ENCODE measurements at regions not wholly inside any gene's neighbourhood (a gene's known extent, or its start where the extent isn't known, plus 50 kb on each side); places are given as distances from the start of the nearest gene placed in this dataset.

DNA sequence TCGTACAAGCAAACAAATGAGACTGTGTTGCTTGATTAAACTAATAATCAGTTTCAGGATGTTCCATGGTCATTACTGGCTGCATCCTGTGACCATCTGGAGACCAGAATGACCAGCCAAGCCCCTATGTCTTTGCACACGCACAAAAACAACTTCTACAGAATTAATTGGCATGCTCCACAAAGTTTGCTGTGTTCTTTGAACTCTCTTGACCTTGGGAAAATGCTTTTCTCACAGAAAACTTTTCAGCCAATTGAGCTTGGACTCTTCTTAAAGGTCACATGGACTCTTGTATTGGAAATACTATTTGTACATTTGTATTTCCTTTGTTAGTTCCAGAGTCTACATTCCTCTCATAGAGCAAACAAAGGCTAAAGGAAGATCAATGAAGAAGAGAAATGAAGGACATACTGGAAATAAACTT, 147.8 kb downstream of the ARRDC3 start:
- DNase-seq, result no peak

DNA sequence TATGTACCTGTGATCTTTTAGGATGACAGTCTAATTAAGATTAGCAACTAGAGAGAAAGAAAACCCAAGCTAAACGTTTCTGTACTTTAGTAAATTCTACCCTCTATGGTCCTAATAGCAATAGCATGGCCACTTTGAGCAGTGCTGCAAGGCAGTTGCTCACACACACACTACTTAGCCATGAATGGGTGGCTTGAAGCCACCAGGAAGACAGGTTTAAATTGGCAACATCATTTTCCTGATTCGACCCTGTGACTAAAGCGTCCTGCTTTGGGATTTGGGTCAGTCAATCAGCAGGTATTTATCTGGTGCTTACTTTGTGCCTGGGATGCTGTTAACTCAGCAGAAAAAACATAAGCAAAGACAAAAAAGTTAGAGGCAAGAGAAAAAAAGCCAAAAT, 150.6 kb downstream of the ARRDC3 start:
- DNase-seq, result no peak

DNA sequence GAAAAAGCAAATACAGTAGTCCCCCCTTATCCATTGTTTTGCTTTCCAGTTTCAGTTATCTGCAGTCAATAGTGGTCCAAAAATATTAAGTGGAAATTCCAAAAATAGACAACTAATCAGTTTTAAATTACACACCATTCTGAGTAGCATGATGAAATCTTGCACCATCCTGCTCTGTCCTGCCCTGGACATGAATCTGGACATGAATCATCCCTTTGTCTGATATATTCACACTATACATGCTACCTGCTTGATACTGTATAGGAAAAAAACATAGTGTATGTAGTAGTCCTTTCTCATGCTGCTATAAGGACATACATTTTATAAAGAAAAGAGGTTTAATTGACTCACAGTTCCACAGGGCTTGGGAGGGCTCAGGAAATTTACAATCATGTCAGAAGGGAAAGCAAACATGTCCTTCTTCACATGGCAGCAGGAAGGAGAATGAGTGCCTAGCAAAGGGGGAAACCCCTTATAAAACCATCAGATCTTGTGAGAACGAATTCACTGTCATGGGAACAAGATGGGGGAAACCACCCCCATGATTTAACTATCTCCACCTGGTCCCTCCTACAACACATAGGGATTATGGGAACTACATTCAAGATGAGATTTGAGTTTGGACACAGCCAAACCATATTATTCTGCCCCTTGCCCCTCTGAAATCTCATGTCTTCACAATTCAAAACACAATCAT, 153.9 kb downstream of the ARRDC3 start:
- no peak for DNase-seq

DNA sequence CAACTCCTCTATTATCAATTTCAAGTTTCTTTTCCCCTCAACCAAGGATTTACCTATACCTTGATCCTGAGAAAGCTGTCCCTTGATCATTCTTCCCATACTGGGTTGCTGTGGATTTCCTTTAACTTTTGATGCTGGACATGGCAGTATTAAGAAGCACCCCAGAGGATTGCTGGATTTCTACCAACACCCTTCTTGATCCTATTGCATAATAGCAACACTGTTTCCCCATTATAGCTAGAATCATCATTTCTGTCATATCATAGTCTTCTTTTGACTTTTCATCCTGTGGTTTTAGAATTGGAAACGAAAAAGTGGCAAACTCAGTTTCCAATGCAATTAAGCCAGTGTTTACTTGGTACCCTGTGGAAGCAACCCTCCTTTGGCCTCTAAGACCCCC, 154.9 kb downstream of the ARRDC3 start:
- DNase-seq, result no peak

DNA sequence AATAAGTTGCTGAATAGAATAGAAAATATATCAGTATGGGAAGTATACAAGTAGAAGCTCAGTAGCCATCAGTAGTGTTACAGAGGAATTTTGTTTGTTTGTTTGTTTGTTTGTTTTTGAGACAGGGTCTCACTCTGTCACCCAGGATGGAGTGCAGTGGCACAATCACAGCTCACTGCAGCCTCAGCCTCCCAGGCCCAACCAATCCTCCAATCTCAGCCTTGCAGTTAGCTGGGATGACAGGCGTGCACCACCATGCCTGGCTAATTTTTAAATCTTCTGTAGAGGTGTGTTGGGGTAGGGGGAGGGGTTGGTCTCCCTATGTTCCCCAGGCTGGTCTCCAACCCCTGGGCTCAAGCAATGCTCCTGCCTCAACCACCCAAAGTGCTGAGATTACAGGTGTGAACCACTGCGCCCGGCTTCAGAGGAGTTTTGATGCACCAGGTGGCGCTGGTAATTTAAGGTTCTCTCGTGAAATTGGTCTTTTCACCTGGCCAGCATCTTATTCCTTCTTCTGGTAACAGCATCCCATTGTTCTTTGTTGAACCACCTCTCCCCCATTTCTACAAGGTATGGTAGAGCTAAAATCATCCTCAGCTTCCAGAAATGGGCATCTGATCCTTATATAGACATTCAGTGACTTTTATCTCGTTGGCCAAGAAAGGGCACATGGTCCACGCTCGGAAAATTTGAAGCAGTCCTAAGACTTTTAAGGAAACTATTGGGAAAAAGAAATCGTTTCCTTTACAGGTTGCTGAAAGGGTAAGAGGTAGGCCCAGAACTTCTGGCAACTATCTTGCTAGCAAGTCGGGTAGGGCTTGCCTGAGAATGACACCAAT, 157.1 kb downstream of the ARRDC3 start:
- peak; percentile 60 to 67 for DNase-seq

DNA sequence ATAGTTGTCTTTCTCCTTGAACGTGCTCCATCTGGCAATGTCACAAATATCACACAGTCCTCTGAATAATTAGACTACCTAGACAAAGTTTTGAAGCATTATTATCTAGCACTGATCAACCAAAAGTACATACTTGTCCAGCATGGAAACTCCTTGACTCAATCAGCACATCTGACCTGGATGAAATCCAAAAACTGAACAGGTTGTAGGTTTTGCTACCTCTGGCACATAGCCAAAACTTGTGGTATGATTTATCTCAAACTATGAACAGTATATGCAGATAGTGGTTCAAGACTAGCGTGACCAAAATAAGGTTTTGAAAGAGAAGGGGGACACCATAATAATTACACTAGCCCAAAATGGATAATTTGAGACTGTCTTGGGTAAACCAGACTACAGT, 158.1 kb downstream of the ARRDC3 start:
- no peak for DNase-seq

DNA sequence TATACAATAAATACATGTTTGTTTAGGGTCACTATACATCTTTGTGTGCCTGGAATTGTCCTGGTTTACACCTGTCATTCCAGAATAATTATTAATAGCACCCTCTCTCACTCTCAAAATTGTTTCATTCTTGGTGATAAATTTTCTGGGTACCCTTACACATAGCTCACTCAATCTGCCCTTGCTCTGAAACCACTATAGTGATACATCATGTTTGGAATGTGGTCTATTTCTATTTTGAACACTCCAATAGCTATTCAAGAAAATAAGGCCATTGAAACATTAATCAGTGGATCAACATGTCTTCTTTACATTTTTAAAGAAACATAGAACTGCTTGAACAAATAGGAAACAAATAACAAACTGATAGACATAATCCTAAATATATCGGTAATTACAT, 158.7 kb downstream of the ARRDC3 start:
- DNase-seq, result no peak

DNA sequence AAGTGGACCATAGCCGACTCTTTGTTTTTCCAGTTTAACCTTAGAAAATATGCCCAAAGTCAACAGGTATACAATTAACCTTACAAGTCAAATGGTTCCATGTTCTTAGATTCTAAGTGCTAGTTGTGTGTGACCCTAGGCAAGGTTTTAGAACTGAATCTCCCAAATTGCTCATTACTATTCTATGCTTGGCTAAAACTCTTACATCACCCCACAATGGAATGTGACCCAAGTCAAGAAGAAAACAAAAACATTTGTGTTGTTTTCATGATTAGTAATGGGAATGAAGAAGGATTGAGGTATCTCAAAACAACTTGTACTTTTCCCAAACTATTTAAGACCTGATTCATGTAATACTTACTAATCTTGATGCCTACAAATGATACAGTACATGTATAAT, 159.2 kb downstream of the ARRDC3 start:
- no peak for DNase-seq

DNA sequence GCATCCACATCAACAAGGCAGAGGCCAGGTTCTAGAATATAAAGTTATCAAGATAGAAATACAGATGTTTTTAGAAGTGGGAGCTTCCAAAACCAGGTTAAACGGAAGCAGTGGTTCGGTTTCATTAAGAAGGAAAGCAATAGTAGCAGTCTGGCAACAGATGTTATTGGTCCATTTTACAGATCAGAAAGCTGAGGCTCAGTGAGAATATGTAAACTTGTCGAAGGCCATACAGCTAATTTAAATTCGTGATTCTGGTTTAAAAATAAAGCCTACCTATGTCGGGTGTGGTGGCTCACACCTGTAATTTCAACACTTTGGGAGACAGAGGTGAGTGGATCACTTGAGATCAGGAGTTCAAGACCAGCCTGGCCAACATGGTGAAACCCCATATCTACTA, 160.6 kb downstream of the ARRDC3 start:
- no peak for DNase-seq

DNA sequence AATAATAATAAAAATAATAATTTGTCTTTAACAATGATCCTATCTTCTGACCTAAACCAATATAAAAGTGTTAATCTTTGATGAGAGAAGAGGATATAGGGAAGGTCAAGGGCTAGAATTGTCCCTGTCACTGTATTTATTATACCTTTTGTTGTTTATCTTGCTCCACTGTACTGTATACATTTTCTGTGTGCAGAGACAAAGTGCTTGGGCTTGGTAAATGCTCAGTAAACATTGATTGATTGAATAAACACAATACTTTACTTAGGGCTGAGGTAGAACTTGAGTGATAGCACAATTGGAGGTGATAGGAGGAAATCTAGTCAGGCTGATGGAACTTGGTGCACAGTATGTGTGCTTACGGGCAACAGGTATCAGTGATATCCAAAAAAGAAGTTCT, 161.2 kb downstream of the ARRDC3 start:
- DNase-seq, result no peak

DNA sequence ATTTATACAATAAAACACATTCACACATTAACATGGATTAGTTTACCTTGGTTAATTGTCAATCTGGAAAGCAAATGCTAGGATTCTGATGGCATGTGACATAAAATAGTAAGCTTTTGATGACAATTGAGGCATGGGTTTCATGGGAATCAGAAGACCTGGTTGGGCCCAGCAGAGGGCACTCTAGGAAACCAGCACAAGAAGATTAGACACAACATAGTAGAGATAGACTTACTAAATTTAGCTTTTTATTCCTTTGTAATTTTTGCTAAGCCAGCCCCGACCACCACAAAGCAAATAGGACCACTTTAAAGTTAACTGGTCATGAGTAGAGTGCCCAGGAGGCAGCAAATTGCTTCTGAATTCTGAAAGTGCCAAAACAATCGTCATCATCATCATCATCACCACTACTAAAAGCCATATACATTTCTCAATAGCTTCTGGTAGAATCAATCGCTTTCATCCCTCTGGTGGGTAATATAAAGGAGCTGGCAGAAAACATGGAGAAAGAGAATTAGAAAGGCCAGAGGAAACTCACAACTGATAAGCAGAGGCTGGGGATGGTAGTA, 163.2 kb downstream of the ARRDC3 start:
- DNase-seq, result peak; percentile 38 to 48

DNA sequence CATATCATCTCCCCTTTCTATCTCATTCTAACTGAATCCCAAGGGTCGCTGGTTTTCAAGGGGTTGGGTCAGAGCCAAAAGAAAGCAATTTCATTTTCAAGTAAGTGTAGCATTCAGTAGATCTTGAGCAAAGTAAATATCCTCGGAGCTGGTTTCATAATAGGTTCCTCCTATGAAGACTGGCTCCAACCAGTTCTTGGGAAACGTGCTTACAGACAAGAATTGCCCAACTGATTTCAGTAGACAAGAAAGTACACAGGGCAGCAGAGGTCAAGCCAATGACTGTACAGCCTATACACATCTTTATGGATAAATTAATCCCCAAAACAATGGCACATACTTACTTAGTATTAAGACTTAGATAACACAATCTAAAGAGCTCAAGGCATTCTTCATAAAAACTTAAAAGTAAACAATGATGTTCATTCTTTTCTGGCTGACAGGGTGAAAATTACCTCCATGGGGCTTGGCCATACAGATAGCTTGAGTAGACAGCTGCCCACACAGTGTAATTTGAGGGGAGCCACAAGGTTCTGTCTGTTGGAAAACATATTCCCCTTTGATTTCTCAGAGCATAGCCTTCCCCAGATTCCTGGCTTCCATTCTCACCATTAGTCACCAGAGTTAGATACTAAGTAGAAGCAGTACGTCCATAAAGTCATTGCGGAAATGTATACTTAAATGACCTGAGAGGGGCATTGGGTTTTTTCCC, 163.9 kb downstream of the ARRDC3 start:
- DNase-seq, result no peak

DNA sequence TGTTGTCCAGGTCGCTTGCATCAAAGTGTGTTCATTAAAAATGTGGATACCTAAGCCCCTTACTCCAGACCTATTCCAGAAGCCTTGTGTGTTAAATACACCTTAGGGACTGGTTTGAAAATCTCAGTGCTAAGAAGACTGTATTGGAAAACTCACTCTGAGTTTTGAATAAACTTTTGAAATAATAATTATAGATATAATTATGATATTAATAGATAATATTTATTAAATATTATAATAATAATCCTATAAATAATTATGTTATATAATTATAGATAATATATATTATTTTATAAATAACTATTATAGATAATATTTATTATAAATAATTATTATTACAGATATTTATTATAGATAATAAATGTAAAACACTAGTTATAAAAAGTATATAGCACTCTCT, 165.3 kb downstream of the ARRDC3 start:
- DNase-seq, result no peak

DNA sequence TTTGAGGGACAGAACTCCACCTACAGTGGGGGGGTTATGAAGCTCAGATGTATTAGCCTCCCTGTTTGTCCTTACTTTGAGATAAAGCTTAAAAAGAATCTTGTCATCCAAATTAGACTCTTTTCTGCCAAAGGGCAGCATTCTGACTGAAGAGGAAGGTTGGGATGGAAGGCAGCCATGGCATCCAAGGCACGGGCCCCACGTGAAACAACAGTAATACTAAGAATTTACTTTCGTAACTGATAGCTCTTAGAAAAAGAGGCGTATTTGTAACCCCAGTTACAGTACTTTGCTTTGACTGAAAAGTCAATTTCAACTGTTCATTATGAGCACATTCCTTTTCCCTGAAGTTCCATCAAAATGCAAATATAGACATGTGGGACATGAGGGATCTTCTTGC, 168.5 kb downstream of the ARRDC3 start:
- no peak for DNase-seq

Measured in stimulated activated CD4-positive, alpha-beta T cell treated with anti-CD3 and anti-CD28 coated beads, Interleukin-2, amount 100 ng/mL, for 24 hours (primary cell).